ENCODE measurements at regions not wholly inside any gene's neighbourhood (a gene's known extent, or its start where the extent isn't known, plus 50 kb on each side); places are given as distances from the start of the nearest gene placed in this dataset.

- TF ChIP-seq CTCF (tag by site-specific recombination; IDR thresholded peaks at IDR 0.05): no peak
- no peak for TF ChIP-seq ZNF639 (tag by site-specific recombination; IDR thresholded peaks at IDR 0.05)
Measured at GRCh38 chr14:82492157-82492556, 958.5 kb upstream of the SEL1L start.
